ENCODE measurements at regions not wholly inside any gene's neighbourhood (a gene's known extent, or its start where the extent isn't known, plus 50 kb on each side); places are given as distances from the start of the nearest gene placed in this dataset.
"Not testable (repeated sequence)": the region's sequence is repeated elsewhere in the genome, so short reads cannot be mapped to it uniquely, and the experiment has no call there.

DNA sequence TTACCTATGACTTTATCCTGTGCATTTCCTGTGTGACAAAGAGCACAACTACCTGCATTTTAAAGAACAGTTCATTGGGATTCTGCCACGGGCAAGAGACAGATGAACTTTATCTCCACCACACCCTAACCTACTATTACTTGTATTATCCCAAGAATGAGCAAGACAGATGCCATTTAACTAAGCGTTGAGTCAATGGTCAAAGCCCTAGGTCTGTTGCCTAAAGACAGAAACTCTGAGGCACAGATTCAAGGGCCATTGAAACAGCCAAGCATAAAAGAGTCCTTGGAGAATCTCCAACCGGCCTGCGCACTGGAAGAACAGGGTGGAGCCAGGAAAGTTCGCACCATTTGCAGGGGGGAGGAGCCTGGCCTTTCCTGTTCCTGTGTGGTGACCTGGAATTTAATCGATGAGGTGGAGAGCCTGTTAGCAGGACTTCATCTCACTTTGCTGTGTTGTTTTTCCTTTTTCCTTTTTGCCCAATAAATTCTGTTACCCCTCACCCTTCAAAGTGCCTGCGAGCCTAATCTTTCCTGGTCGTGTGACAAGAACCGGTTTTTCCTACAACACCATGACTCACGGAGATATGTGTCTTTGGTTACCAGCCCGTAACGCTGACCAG, 146.4 kb upstream of the DIAPH2 start:
- Mint-ChIP-seq H3K4me1 (ENCODE audit: low read depth) (peaks cover 2% of the 10 kb centered on the region), H3K27me3 (peaks cover 3% of the 10 kb centered on the region), H3K9me3 (ENCODE audit: low read depth) (no peaks in the 10 kb centered on the region), H3K4me3 (ENCODE audit: low read depth) (no peak overlapping the region), H3K27ac (no peak overlapping the region), H3K36me3 (ENCODE audit: insufficient read depth) (no peaks in the 10 kb centered on the region)
- TF ChIP-seq CTCF (IDR thresholded peaks at IDR 0.05; ENCODE audit: unreplicated experiment), result no peak
- no peak for DNase-seq (ENCODE audit: low spot score, unreplicated experiment)

DNA sequence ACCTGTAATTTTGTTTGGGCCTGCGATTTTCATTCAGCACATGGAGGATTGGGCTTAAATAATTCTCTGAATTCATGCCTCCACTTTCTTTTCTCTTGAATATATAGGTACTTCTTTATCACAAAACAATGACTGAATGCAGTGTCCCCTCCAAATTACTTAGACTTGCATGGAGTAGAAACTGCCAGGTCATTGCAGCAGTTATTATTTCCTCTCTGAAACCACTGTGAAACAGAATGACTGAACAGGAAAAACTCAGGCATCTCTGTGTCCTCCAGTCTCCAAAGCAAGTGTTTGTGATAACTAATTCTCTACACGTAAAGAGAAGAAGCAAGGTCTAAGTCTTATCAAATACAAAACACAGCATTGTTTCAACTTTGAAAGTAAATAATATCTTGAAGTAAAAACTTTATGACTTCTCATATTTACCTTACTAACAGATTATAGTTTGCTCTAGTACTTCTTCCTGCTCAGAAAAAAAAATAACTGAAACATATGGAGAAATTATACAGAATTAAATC, 144.5 kb upstream of the DIAPH2 start:
- no peak for TF ChIP-seq CTCF (IDR thresholded peaks at IDR 0.05; ENCODE audit: unreplicated experiment)
- H3K9me3 Mint-ChIP-seq (ENCODE audit: low read depth), result no peaks in the 10 kb centered on the region

DNA sequence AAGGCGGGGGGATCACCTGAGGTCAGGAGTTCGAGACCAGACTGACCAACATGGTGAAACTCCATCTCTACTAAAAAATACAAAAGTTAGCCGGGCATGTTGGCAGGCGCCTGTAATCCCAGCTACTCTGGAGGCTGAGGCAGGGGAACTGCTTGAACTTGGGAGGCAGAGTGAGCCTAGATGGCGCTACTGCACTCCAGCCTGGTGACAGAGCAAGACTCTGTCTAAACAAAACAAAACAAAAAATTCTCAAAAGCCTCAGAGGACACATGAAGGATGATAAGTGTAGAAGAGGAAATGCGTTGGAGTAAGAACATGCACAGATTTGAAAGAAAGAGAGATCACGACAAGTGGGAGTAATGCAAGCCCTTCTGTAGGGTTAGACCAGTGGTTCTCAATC, 138.4 kb upstream of the DIAPH2 start:
- not testable (repeated sequence) for DNase-seq (ENCODE audit: low spot score, unreplicated experiment); H3K9me3 Mint-ChIP-seq (ENCODE audit: low read depth); H3K4me3 Mint-ChIP-seq (ENCODE audit: low read depth); H3K27ac Mint-ChIP-seq; H3K4me1 Mint-ChIP-seq (ENCODE audit: low read depth); H3K36me3 Mint-ChIP-seq (ENCODE audit: insufficient read depth); H3K27me3 Mint-ChIP-seq
- TF ChIP-seq CTCF (IDR thresholded peaks at IDR 0.05; ENCODE audit: unreplicated experiment), result peak; percentile 12

More for the DNA sequence above, 144.5 kb upstream of the DIAPH2 start:
- DNase-seq (ENCODE audit: low spot score, unreplicated experiment), result no peak
- Mint-ChIP-seq H3K36me3 (ENCODE audit: insufficient read depth) (no peaks in the 10 kb centered on the region), H3K27ac (no peak overlapping the region), H3K4me1 (ENCODE audit: low read depth) (peaks cover 2% of the 10 kb centered on the region), H3K27me3 (peaks cover 3% of the 10 kb centered on the region), H3K4me3 (ENCODE audit: low read depth) (no peak overlapping the region)

GRCh38 chrX:96551322-96551872, 133.2 kb upstream of the DIAPH2 start:
- Mint-ChIP-seq H3K27ac (no peak overlapping the region), H3K4me1 (ENCODE audit: low read depth) (no peaks in the 10 kb centered on the region), H3K36me3 (ENCODE audit: insufficient read depth) (no peaks in the 10 kb centered on the region), H3K9me3 (ENCODE audit: low read depth) (no peaks in the 10 kb centered on the region), H3K27me3 (no peaks in the 10 kb centered on the region), H3K4me3 (ENCODE audit: low read depth) (no peak overlapping the region)
- no peak for DNase-seq (ENCODE audit: low spot score, unreplicated experiment)
- no peak for TF ChIP-seq CTCF (IDR thresholded peaks at IDR 0.05; ENCODE audit: unreplicated experiment)

GRCh38 chrX:96556886-96557285, 127.8 kb upstream of the DIAPH2 start:
- Mint-ChIP-seq H3K27ac (no peak overlapping the region), H3K4me1 (ENCODE audit: low read depth) (no peaks in the 10 kb centered on the region)

DNA sequence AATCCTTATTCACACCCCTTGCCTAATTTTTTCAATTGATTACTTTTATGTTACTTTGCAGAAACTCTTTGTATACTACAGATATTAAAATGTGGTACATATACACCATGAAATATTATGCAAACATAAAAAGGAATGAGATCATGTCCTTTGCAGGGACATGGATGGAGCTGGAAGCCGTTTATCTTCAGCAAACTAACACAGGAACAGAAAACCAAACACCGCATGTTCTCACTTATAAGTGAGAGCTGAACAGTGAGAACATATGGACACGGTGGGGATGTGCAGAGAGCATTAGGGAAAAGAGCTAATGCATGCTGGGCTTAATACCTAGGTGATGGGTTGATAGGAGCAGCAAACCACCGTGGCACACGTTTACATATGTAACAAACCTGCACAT, 123.5 kb upstream of the DIAPH2 start:
- not testable (repeated sequence) for H3K4me1 Mint-ChIP-seq (ENCODE audit: low read depth); H3K9me3 Mint-ChIP-seq (ENCODE audit: low read depth); H3K27ac Mint-ChIP-seq; DNase-seq (ENCODE audit: low spot score, unreplicated experiment); H3K36me3 Mint-ChIP-seq (ENCODE audit: insufficient read depth); H3K27me3 Mint-ChIP-seq; H3K4me3 Mint-ChIP-seq (ENCODE audit: low read depth)

More at GRCh38 chrX:96556886-96557285, 127.8 kb upstream of the DIAPH2 start:
- H3K9me3 Mint-ChIP-seq (ENCODE audit: low read depth), result no peaks in the 10 kb centered on the region
- H3K4me3 Mint-ChIP-seq (ENCODE audit: low read depth), result no peak overlapping the region
- TF ChIP-seq CTCF (IDR thresholded peaks at IDR 0.05; ENCODE audit: unreplicated experiment), result no peak
- H3K27me3 Mint-ChIP-seq, result no peaks in the 10 kb centered on the region
- no peaks in the 10 kb centered on the region for H3K36me3 Mint-ChIP-seq (ENCODE audit: insufficient read depth)
- DNase-seq (ENCODE audit: low spot score, unreplicated experiment), result no peak

Measured in progenitor cell of endocrine pancreas (in vitro differentiated cells).